Vagina (tissue), 2 donors: ENCODE measurements at regions not wholly inside any gene's neighbourhood (a gene's known extent, or its start where the extent isn't known, plus 50 kb on each side); places are given as distances from the start of the nearest gene placed in this dataset.

ENCODE experiments used
- POLR2AphosphoS5 ChIP-seq, 2 donors: sonication (generic); formaldehyde crosslinking; IDR thresholded peaks; one replicate each; pipeline ENCODE4 v1.9.0; 2017; ENCODE audit warnings: antibody characterized with exemption in 2 of 2, mild to moderate bottlenecking in 2 of 2, low read depth in 1 of 2; ENCODE audit not compliant: insufficient read depth in 1 of 2
- TF ChIP-seq, protein P1 (sequence below), 3 experiments: fragments of 450-650 bp in 2 of 3; fragments of 200-600 bp in 1 of 3; sonication (generic) in 1 of 3; IDR thresholded peaks; one replicate each; pipeline ENCODE4 v1.5.1; 2017 to 2019; ENCODE audit warnings: antibody characterized with exemption in 3 of 3, mild to moderate bottlenecking in 2 of 3, moderate library complexity in 2 of 3

DNA sequence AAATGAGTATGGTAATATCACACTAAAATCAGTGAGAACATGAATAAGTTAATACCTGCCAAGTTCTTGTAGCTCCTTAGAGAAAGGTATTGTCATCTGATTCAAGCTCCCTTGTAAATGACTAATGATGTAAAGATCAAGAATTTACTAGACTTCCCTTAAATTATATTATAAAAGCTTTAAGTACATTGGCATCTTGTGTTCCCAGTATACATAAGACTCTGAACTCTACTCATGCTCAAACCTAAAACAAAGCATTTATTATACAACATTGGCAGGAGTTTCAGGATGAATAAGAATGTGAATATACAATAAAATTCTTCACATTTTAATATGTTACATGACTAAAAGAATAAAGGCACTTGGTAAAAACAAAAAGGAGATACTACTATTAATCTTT is 126.8 kb upstream of the UNC5C start:
- TF ChIP-seq POLR2AphosphoS5 (IDR thresholded peaks at IDR 0.05; ENCODE audit: insufficient read depth in 1 of 2, low read depth in 1 of 2): no peak
- TF ChIP-seq, protein P1, sequence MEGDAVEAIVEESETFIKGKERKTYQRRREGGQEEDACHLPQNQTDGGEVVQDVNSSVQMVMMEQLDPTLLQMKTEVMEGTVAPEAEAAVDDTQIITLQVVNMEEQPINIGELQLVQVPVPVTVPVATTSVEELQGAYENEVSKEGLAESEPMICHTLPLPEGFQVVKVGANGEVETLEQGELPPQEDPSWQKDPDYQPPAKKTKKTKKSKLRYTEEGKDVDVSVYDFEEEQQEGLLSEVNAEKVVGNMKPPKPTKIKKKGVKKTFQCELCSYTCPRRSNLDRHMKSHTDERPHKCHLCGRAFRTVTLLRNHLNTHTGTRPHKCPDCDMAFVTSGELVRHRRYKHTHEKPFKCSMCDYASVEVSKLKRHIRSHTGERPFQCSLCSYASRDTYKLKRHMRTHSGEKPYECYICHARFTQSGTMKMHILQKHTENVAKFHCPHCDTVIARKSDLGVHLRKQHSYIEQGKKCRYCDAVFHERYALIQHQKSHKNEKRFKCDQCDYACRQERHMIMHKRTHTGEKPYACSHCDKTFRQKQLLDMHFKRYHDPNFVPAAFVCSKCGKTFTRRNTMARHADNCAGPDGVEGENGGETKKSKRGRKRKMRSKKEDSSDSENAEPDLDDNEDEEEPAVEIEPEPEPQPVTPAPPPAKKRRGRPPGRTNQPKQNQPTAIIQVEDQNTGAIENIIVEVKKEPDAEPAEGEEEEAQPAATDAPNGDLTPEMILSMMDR (IDR thresholded peaks at IDR 0.05): no peak
